ENCODE measurements at regions not wholly inside any gene's neighbourhood (a gene's known extent, or its start where the extent isn't known, plus 50 kb on each side); places are given as distances from the start of the nearest gene placed in this dataset.

GRCh38 chr19:20423381-20424197, 142.0 kb downstream of the ZNF737 start:
- no peaks in the 10 kb centered on the region for H3K4me1 ChIP-seq (replicated peaks; ENCODE audit: insufficient read depth)
- peak overlapping the region; percentile 40 for H3K27ac ChIP-seq
- H3F3A ChIP-seq (ENCODE audit: insufficient read depth, low read depth) = no peaks in the 10 kb centered on the region
- CTCF ChIA-PET = no interaction called here
- POLR2A ChIA-PET (ENCODE audit: unreplicated experiment) = interaction anchor here (0.6 kb wide), 1 partner anchor 755 kb away, joined by 4 read pairs; the partner anchor contains the start of gene ZNF101
- H3K27me3 ChIP-seq (ENCODE audit: insufficient read depth, low read depth) = no peaks in the 10 kb centered on the region
- peak overlapping the region; percentile 80 for H2AFZ ChIP-seq
- no peaks in the 10 kb centered on the region for H3K9me2 ChIP-seq (ENCODE audit: insufficient read depth)
- H3K79me2 ChIP-seq (ENCODE audit: low read depth) = no peaks in the 10 kb centered on the region
- no peaks in the 10 kb centered on the region for H3K36me3 ChIP-seq (ENCODE audit: low read depth)
- BruUV-seq (replicated peaks) = TSS peak; percentile 42
- peak overlapping the region; percentile 65 for H3K4me3 ChIP-seq
- intact Hi-C loops (cut with micrococcal nuclease; ENCODE audit: unreplicated experiment) = no loop called here
- peak overlapping the region; percentile 64 for H3K4me2 ChIP-seq
- H3K9me3 ChIP-seq (ENCODE audit: insufficient read depth, low read depth) = peaks cover 9% of the 10 kb centered on the region; the same call in 1 of the 2 replicates
- DNase-seq = peak in 1 of 2 experiments; percentile 8
- no peaks in the 10 kb centered on the region for H4K20me1 ChIP-seq (ENCODE audit: insufficient read depth)
- TF ChIP-seq CTCF (conservative IDR thresholded peaks at IDR 0.05) (no peak), EZH2 (IDR thresholded peaks at IDR 0.05; ENCODE audit: low read depth) (no peak)

GRCh38 chr19:20422216-20423205, 143.1 kb downstream of the ZNF737 start:
- Histone ChIP-seq H3K79me2 (ENCODE audit: low read depth) (no peaks in the 10 kb centered on the region), H3K4me1 (replicated peaks; ENCODE audit: insufficient read depth) (no peaks in the 10 kb centered on the region), H3F3A (ENCODE audit: insufficient read depth, low read depth) (no peaks in the 10 kb centered on the region), H3K4me2 (peak overlapping the region; percentile 64; the same call in 1 of the 2 replicates), H4K20me1 (ENCODE audit: insufficient read depth) (no peaks in the 10 kb centered on the region), H3K4me3 (no peak overlapping the region), H3K9me2 (ENCODE audit: insufficient read depth) (no peaks in the 10 kb centered on the region), H3K36me3 (ENCODE audit: low read depth) (no peaks in the 10 kb centered on the region), H3K9me3 (ENCODE audit: insufficient read depth, low read depth) (peaks cover 9% of the 10 kb centered on the region; the same call in 1 of the 2 replicates), H3K27me3 (ENCODE audit: insufficient read depth, low read depth) (no peaks in the 10 kb centered on the region), H2AFZ (no peak overlapping the region), H3K27ac (no peak overlapping the region)
- TF ChIP-seq CTCF (conservative IDR thresholded peaks at IDR 0.05) (no peak), EZH2 (IDR thresholded peaks at IDR 0.05; ENCODE audit: low read depth) (no peak)
- intact Hi-C loops (cut with micrococcal nuclease; ENCODE audit: unreplicated experiment) = no loop called here
- ChIA-PET CTCF (no interaction called here), POLR2A (ENCODE audit: unreplicated experiment) (interaction anchor here (0.6 kb wide), 1 partner anchor 754 kb away, joined by 4 read pairs; the partner anchor contains the start of gene ZNF101)
- no peak for DNase-seq
- BruUV-seq (replicated peaks) = TSS peak; percentile 56

GRCh38 chr19:20416661-20417060, 148.9 kb downstream of the ZNF737 start:
- Histone ChIP-seq H2AFZ (no peak overlapping the region), H3K27ac (no peak overlapping the region), H4K20me1 (ENCODE audit: insufficient read depth) (no peaks in the 10 kb centered on the region), H3K4me2 (no peak overlapping the region), H3K36me3 (ENCODE audit: low read depth) (no peaks in the 10 kb centered on the region), H3K79me2 (ENCODE audit: low read depth) (no peaks in the 10 kb centered on the region), H3K4me1 (replicated peaks; ENCODE audit: insufficient read depth) (no peaks in the 10 kb centered on the region), H3F3A (ENCODE audit: insufficient read depth, low read depth) (no peaks in the 10 kb centered on the region), H3K4me3 (no peak overlapping the region), H3K27me3 (ENCODE audit: insufficient read depth, low read depth) (no peaks in the 10 kb centered on the region), H3K9me3 (ENCODE audit: insufficient read depth, low read depth) (peaks cover 3% of the 10 kb centered on the region; the same call in 1 of the 2 replicates), H3K9me2 (ENCODE audit: insufficient read depth) (no peaks in the 10 kb centered on the region)
- CTCF ChIA-PET = no interaction called here
- BruUV-seq (replicated peaks) = no TSS peak
- POLR2A ChIA-PET (ENCODE audit: unreplicated experiment) = no interaction called here
- intact Hi-C loops (cut with micrococcal nuclease; ENCODE audit: unreplicated experiment) = no loop called here
- DNase-seq = no peak
- TF ChIP-seq CTCF (conservative IDR thresholded peaks at IDR 0.05) = no peak

Measured in PC-9 (cell line).